ENCODE measurements at regions not wholly inside any gene's neighbourhood (a gene's known extent, or its start where the extent isn't known, plus 50 kb on each side); places are given as distances from the start of the nearest gene placed in this dataset.

- Histone ChIP-seq H3K9me3 (no peaks in the 10 kb centered on the region), H3K27ac (no peak overlapping the region), H3K4me3 (no peak overlapping the region), H3K27me3 (no peaks in the 10 kb centered on the region), H3K36me3 (no peaks in the 10 kb centered on the region), H3K4me1 (no peaks in the 10 kb centered on the region)
- ATAC-seq: no peak
- intact Hi-C loops (cut with DNase I; ENCODE audit: low total_unique reads) (no loop called here), in situ Hi-C loops (cut with MboI; ENCODE audit: low sequenced_read_pairs in 4 of 4) (no loop called here)
- TF ChIP-seq POLR2A (IDR thresholded peaks at IDR 0.05) (no peak), CTCF (IDR thresholded peaks at IDR 0.05 in 4 of 5, conservative IDR thresholded peaks at IDR 0.05 in 1 of 5) (no peak)
- DNase-seq: no peak
Measured at GRCh38 chr5:126195410-126196100, 227.7 kb upstream of the GRAMD2B start.

- Histone ChIP-seq H3K36me3 (no peaks in the 10 kb centered on the region), H3K27ac (no peak overlapping the region), H3K4me1 (no peaks in the 10 kb centered on the region), H3K4me3 (no peak overlapping the region), H3K27me3 (no peaks in the 10 kb centered on the region), H3K9me3 (no peaks in the 10 kb centered on the region)
- no peak for TF ChIP-seq CTCF (IDR thresholded peaks at IDR 0.05 in 4 of 5, conservative IDR thresholded peaks at IDR 0.05 in 1 of 5)
- TF ChIP-seq POLR2A (IDR thresholded peaks at IDR 0.05): no peak
- in situ Hi-C loops (cut with MboI; ENCODE audit: low sequenced_read_pairs in 4 of 4): no loop called here
- ATAC-seq (no peak), DNase-seq (no peak)
- intact Hi-C loops (cut with DNase I; ENCODE audit: low total_unique reads): no loop called here
Measured at GRCh38 chr5:126198531-126198930, 224.7 kb upstream of the GRAMD2B start.

GRCh38 chr5:126199467-126199866 is 223.7 kb upstream of the GRAMD2B start:
- intact Hi-C loops (cut with DNase I; ENCODE audit: low total_unique reads): no loop called here
- Histone ChIP-seq H3K27ac (no peak overlapping the region), H3K9me3 (no peaks in the 10 kb centered on the region)

GRCh38 chr5:126208691-126209090 is 214.5 kb upstream of the GRAMD2B start:
- Histone ChIP-seq H3K4me1 (no peaks in the 10 kb centered on the region), H3K9me3 (no peaks in the 10 kb centered on the region), H3K36me3 (no peaks in the 10 kb centered on the region), H3K4me3 (no peak overlapping the region), H3K27me3 (no peaks in the 10 kb centered on the region), H3K27ac (no peak overlapping the region)
- DNase-seq: no peak
- ATAC-seq: no peak
- TF ChIP-seq CTCF (IDR thresholded peaks at IDR 0.05 in 4 of 5, conservative IDR thresholded peaks at IDR 0.05 in 1 of 5) (no peak), POLR2A (IDR thresholded peaks at IDR 0.05) (no peak)
- intact Hi-C loops (cut with DNase I; ENCODE audit: low total_unique reads) (no loop called here), in situ Hi-C loops (cut with MboI; ENCODE audit: low sequenced_read_pairs in 4 of 4) (no loop called here)

More at GRCh38 chr5:126199467-126199866, 223.7 kb upstream of the GRAMD2B start:
- DNase-seq: no peak
- in situ Hi-C loops (cut with MboI; ENCODE audit: low sequenced_read_pairs in 4 of 4): no loop called here
- Histone ChIP-seq H3K36me3 (no peaks in the 10 kb centered on the region), H3K4me3 (no peak overlapping the region), H3K27me3 (no peaks in the 10 kb centered on the region), H3K4me1 (no peaks in the 10 kb centered on the region)
- no peak for ATAC-seq
- TF ChIP-seq POLR2A (IDR thresholded peaks at IDR 0.05): no peak
- no peak for TF ChIP-seq CTCF (IDR thresholded peaks at IDR 0.05 in 4 of 5, conservative IDR thresholded peaks at IDR 0.05 in 1 of 5)

GRCh38 chr5:126210955-126211354 is 212.3 kb upstream of the GRAMD2B start:
- Histone ChIP-seq H3K27ac (no peak overlapping the region), H3K4me3 (no peak overlapping the region), H3K27me3 (no peaks in the 10 kb centered on the region), H3K9me3 (no peaks in the 10 kb centered on the region), H3K36me3 (no peaks in the 10 kb centered on the region), H3K4me1 (no peaks in the 10 kb centered on the region)
- no peak for ATAC-seq
- DNase-seq: no peak
- TF ChIP-seq CTCF (IDR thresholded peaks at IDR 0.05 in 4 of 5, conservative IDR thresholded peaks at IDR 0.05 in 1 of 5) (no peak), POLR2A (IDR thresholded peaks at IDR 0.05) (no peak)
- in situ Hi-C loops (cut with MboI; ENCODE audit: low sequenced_read_pairs in 4 of 4) (no loop called here), intact Hi-C loops (cut with DNase I; ENCODE audit: low total_unique reads) (no loop called here)

Measured in gastrocnemius medialis (tissue), 4 donors.